Naive thymus-derived CD4-positive, alpha-beta T cell (primary cell): ENCODE measurements at regions not wholly inside any gene's neighbourhood (a gene's known extent, or its start where the extent isn't known, plus 50 kb on each side); places are given as distances from the start of the nearest gene placed in this dataset.
"Not testable (repeated sequence)": the region's sequence is repeated elsewhere in the genome, so short reads cannot be mapped to it uniquely, and the experiment has no call there.

Source experiments
- ATAC-seq: fragments of 150-1000 bp; cut with Tn5 transposase; 2 replicates; pipeline ENCODE4 v1.10.0; 2021; ENCODE audit warnings: mild to moderate bottlenecking, moderate library complexity
- CTCF ChIA-PET: fragments of 350-600 bp; sonication (Branson Sonifier 250); formaldehyde crosslinking; loops from one replicate; lab custom pipeline; 2021; ENCODE audit warnings: antibody characterized with exemption; lab: Charles Lee
- POLR2A ChIA-PET: fragments of 350-600 bp; sonication (Branson Sonifier 250); formaldehyde crosslinking; loops from one replicate; lab custom pipeline; 2021; ENCODE audit warnings: antibody characterized with exemption, inconsistent platforms; lab: Charles Lee
- DNase-seq, 9 donors: peaks; one replicate each; pipeline versions ENCODE4 v3.0.0 to v3.0.0-alpha.2; 2020 to 2022; ENCODE audit warnings: mixed read lengths in 1 of 9
- H3K27ac ChIP-seq: one replicate; pipeline ENCODE4 v1.7.0; 2013; ENCODE audit warnings: mild to moderate bottlenecking, low read depth, low read length, moderate library complexity
- H3K27me3 ChIP-seq, 2 donors: one replicate each; pipeline ENCODE4 v1.7.0; 2013; ENCODE audit warnings: low read length in 2 of 2, mild to moderate bottlenecking in 2 of 2, moderate library complexity in 2 of 2; ENCODE audit not compliant: control insufficient read depth in 2 of 2, insufficient read depth in 2 of 2
- H3K36me3 ChIP-seq, 3 experiments: 1 replicate in 2 of 3; 2 replicates in 1 of 3; pipeline ENCODE4 v1.7.0; 2013; ENCODE audit warnings: low read length in 3 of 3, mild to moderate bottlenecking in 3 of 3, moderate library complexity in 1 of 3; ENCODE audit not compliant: insufficient read depth in 3 of 3, control insufficient read depth in 2 of 3
- H3K4me1 ChIP-seq, 2 donors: one replicate each; pipeline ENCODE4 v1.7.0; 2013; ENCODE audit warnings: low read length in 2 of 2, mild to moderate bottlenecking in 2 of 2, moderate library complexity in 1 of 2; ENCODE audit not compliant: control insufficient read depth in 2 of 2, insufficient read depth in 2 of 2
- H3K4me3 ChIP-seq: 2 replicates; pipeline ENCODE4 v1.7.0; 2013; ENCODE audit warnings: mild to moderate bottlenecking, low read length
- H3K9me3 ChIP-seq, 3 experiments: 1 replicate in 2 of 3; 2 replicates in 1 of 3; pipeline ENCODE4 v1.7.0; 2013; ENCODE audit warnings: low read length in 3 of 3; ENCODE audit not compliant: control insufficient read depth in 2 of 3
- H3K27ac Mint-ChIP-seq, 9 donors: one replicate each; pipeline ENCODE4 v1.8.0; 2020 to 2022; ENCODE audit warnings: mixed read lengths in 9 of 9, mild to moderate bottlenecking in 8 of 9, moderate library complexity in 5 of 9, inconsistent platforms in 2 of 9
- H3K27me3 Mint-ChIP-seq, 5 donors: one replicate each; pipeline ENCODE4 v1.8.0; 2021 to 2022; ENCODE audit warnings: mixed read lengths in 5 of 5, mild to moderate bottlenecking in 1 of 5
- H3K36me3 Mint-ChIP-seq, 5 donors: one replicate each; pipeline ENCODE4 v1.8.0; 2020 to 2022; ENCODE audit warnings: mixed read lengths in 5 of 5, mild to moderate bottlenecking in 3 of 5, inconsistent platforms in 1 of 5
- H3K4me1 Mint-ChIP-seq, 7 donors: one replicate each; pipeline ENCODE4 v1.8.0; 2020 to 2022; ENCODE audit warnings: mixed read lengths in 7 of 7, mild to moderate bottlenecking in 3 of 7, inconsistent platforms in 1 of 7
- H3K4me3 Mint-ChIP-seq, 10 donors: one replicate each; pipeline ENCODE4 v1.8.0; 2020 to 2022; ENCODE audit warnings: mild to moderate bottlenecking in 10 of 10, mixed read lengths in 10 of 10, moderate library complexity in 6 of 10, inconsistent platforms in 2 of 10
- H3K9me3 Mint-ChIP-seq, 11 donors: one replicate each; pipeline ENCODE4 v1.8.0; 2020 to 2022; ENCODE audit warnings: mixed read lengths in 11 of 11, mild to moderate bottlenecking in 4 of 11, inconsistent platforms in 1 of 11, moderate library complexity in 1 of 11
- intact Hi-C, 2 donors: fragments of 100-400 bp; cut with micrococcal nuclease; formaldehyde crosslinking; loops; one replicate each; pipeline ENCODE4 v1.15.1; 2023

GRCh38 chr10:71116426-71116825 is 95.9 kb upstream of the UNC5B start:
- no peaks in the 10 kb centered on the region for H3K4me1 ChIP-seq
- DNase-seq = no peak
- no peaks in the 10 kb centered on the region for H3K27me3 ChIP-seq
- H3K36me3 ChIP-seq = no peaks in the 10 kb centered on the region
- peaks cover 14 to 33% (median 24%) of the 10 kb centered on the region in 5 donors for H3K27me3 Mint-ChIP-seq
- no peak overlapping the region for H3K4me3 Mint-ChIP-seq
- no peaks in the 10 kb centered on the region for H3K4me1 Mint-ChIP-seq
- no peak overlapping the region for H3K4me3 ChIP-seq
- intact Hi-C loops = no loop called here
- peaks cover 16 to 84% (median 38%) of the 10 kb centered on the region in 11 donors for H3K9me3 Mint-ChIP-seq
- CTCF ChIA-PET = no interaction called here
- POLR2A ChIA-PET = no interaction called here
- H3K9me3 ChIP-seq = peaks cover 0 to 25% (median 7%) of the 10 kb centered on the region in 3 experiments
- H3K36me3 Mint-ChIP-seq = peaks cover 0 to 24% (median 8%) of the 10 kb centered on the region in 5 donors
- H3K27ac ChIP-seq = no peak overlapping the region
- ATAC-seq = no peak
- no peak overlapping the region for H3K27ac Mint-ChIP-seq

DNA sequence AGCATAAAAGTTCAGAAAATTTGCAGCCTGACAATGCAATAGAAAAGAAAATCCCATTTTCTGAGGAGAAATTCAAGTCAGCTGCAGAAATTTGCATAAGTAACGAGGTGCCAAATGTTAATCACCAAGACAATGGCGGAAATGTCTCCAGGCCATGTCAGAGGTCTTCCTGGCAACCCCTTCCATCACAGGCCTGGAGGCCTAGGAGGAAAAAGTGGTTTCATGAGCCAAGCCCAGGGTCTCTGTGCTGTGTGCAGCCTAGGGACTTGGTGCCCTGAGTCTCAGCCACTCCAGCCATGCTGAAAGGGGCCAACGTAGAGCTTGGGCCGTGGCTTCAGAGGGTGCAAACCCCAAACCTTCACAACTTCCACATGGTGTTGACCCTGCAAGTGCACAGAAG is 94.8 kb upstream of the UNC5B start:
- H3K36me3 Mint-ChIP-seq = peaks cover 0 to 17% (median 4%) of the 10 kb centered on the region in 5 donors
- H3K27ac Mint-ChIP-seq, H3K4me1 Mint-ChIP-seq, H3K4me3 ChIP-seq, H3K36me3 ChIP-seq, intact Hi-C loops, ATAC-seq, H3K4me3 Mint-ChIP-seq, POLR2A ChIA-PET, DNase-seq, H3K27me3 ChIP-seq, H3K4me1 ChIP-seq, CTCF ChIA-PET, H3K27ac ChIP-seq: not testable (repeated sequence)
- peaks cover 11 to 79% (median 34%) of the 10 kb centered on the region in 11 donors for H3K9me3 Mint-ChIP-seq
- H3K9me3 ChIP-seq = peaks cover 0 to 25% (median 7%) of the 10 kb centered on the region in 3 experiments
- peaks cover 15 to 38% (median 25%) of the 10 kb centered on the region in 5 donors for H3K27me3 Mint-ChIP-seq

DNA sequence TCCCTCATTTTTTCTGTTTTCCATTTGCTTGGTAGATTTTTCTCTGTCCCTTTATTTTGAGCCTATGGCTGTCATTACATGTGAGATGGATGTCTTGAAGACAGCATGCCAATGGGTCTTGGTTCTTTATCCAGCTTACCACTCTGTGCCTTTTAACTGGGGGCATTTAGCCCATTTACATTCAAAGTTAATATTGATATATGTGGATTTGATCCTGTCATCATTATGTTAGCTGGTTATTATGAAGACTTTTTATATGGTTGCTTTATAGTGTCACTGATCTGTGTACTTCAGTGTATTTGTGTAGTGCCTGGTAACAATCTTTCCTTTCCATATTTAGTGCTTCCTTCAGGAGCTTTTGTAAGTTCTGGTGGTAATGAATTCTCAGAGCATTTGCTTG is 89.3 kb upstream of the UNC5B start:
- no peak overlapping the region for H3K4me3 Mint-ChIP-seq
- POLR2A ChIA-PET = no interaction called here
- peaks cover 0 to 37% (median 9%) of the 10 kb centered on the region in 11 donors for H3K9me3 Mint-ChIP-seq
- Histone ChIP-seq H3K9me3 (peaks cover 0 to 4% (median 0%) of the 10 kb centered on the region in 3 experiments), H3K4me3 (no peak overlapping the region), H3K27ac (no peak overlapping the region), H3K27me3 (peaks cover 0 to 4% of the 10 kb centered on the region in 2 donors), H3K36me3 (no peaks in the 10 kb centered on the region), H3K4me1 (no peaks in the 10 kb centered on the region)
- DNase-seq (no peak), ATAC-seq (no peak)
- no peak overlapping the region for H3K27ac Mint-ChIP-seq
- H3K4me1 Mint-ChIP-seq = no peaks in the 10 kb centered on the region
- intact Hi-C loops = no loop called here
- CTCF ChIA-PET = no interaction called here
- H3K36me3 Mint-ChIP-seq = peaks cover 0 to 9% (median 0%) of the 10 kb centered on the region in 5 donors
- H3K27me3 Mint-ChIP-seq = peaks cover 20 to 48% (median 35%) of the 10 kb centered on the region in 5 donors

DNA sequence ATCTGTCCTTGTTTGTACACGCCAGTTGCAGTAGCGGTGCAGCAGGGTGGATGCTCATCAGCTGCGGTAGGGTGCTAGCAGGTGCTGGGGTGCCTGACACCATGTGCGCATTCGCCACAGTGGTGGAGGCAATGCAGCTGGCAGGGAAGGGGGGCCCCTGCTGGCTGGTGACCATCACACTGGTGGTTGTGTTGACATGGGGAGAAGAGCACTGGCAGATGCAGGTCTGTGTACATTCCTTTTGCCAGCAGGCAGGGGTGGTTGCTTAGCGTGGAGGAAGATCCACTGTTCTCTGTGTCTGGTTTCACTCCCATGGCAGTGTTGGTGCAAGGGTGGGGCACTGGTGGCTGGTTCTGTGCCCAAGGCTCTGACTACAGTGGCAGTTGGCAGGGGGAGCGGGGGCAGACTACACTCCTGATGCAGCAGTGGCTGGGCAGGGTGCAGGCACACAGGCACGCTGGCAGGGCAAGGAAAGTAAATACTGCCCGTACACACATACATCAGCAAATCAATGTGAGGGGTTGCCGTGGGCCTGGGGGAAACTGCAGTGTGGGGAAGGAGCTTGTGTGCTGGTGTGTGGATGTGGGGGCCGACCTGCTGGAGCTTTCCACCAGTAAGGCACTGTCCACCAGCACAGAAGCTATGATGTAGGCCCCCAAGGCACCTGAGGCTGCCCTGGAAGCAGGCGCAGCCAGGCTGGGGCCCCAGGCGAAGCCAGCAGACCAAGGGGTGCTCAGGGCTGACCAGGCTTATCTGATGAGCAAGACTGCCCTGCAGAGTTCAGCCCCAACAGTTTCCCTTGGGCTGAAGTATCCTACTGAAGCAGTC is 87.2 kb upstream of the UNC5B start:
- DNase-seq = no peak
- H3K9me3 Mint-ChIP-seq = peaks cover 0 to 20% (median 7%) of the 10 kb centered on the region in 11 donors
- peaks cover 0 to 8% (median 0%) of the 10 kb centered on the region in 5 donors for H3K36me3 Mint-ChIP-seq
- Histone ChIP-seq H3K4me1 (no peaks in the 10 kb centered on the region), H3K9me3 (no peaks in the 10 kb centered on the region), H3K4me3 (no peak overlapping the region), H3K36me3 (no peaks in the 10 kb centered on the region), H3K27ac (no peak overlapping the region), H3K27me3 (peaks cover 0 to 4% of the 10 kb centered on the region in 2 donors)
- ChIA-PET CTCF (no interaction called here), POLR2A (no interaction called here)
- H3K27me3 Mint-ChIP-seq = peaks cover 20 to 47% (median 42%) of the 10 kb centered on the region in 5 donors
- H3K4me1 Mint-ChIP-seq = peaks cover 0 to 11% (median 8%) of the 10 kb centered on the region in 7 donors
- no peak overlapping the region for H3K27ac Mint-ChIP-seq
- no peak for ATAC-seq
- intact Hi-C loops = no loop called here
- H3K4me3 Mint-ChIP-seq = no peak overlapping the region

DNA sequence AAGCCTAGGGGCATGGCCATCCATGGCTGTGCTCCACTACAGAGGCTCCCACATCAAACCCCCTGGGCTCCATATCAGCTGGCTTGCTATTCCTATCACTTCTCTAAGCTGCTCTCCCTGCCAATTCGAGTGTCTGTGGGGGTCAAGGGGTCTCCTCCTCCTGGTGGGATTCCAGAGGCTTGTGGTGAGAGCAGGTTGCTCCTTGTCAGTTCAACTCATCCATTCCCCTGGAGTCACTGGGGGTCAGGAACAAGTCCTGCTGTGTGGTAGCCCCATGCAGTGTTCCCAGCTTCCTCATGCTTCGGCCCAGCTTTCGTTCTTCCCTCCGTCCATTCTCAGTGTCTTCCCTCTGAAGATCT is 86.6 kb upstream of the UNC5B start:
- DNase-seq (no peak), ATAC-seq (no peak)
- no peaks in the 10 kb centered on the region for H3K36me3 ChIP-seq
- no peak overlapping the region for H3K4me3 ChIP-seq
- H3K4me1 ChIP-seq = no peaks in the 10 kb centered on the region
- H3K27me3 ChIP-seq = peaks cover 0 to 4% of the 10 kb centered on the region in 2 donors
- ChIA-PET POLR2A (no interaction called here), CTCF (no interaction called here)
- no peaks in the 10 kb centered on the region for H3K9me3 ChIP-seq
- Mint-ChIP-seq H3K27me3 (peaks cover 20 to 43% (median 41%) of the 10 kb centered on the region in 5 donors), H3K27ac (no peak overlapping the region), H3K9me3 (peaks cover 0 to 15% (median 4%) of the 10 kb centered on the region in 11 donors), H3K4me3 (no peak overlapping the region), H3K36me3 (peaks cover 0 to 5% (median 0%) of the 10 kb centered on the region in 5 donors), H3K4me1 (peaks cover 0 to 11% (median 8%) of the 10 kb centered on the region in 7 donors)
- no peak overlapping the region for H3K27ac ChIP-seq
- intact Hi-C loops = no loop called here

DNA sequence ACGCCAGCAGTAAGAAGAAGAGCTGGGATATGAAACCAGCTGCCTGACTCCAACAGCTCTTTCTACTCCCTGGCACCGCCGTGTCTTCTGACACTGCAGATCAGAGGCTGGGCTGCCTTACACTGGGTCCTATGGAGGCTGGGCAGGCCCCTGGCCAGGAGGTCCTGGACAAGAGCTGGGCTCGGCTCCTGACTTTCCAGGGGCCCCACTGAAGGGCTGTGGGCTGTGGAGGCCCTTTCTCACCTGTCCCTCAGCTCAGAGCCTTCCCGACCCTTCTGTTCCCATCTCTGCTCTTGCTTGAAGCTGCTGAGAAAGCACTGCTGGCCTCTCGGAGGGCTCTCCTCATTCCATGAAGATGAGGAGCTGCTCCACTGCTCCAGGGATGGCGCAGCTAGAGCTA is 85.9 kb upstream of the UNC5B start:
- H3K9me3 Mint-ChIP-seq = peaks cover 0 to 7% (median 0%) of the 10 kb centered on the region in 11 donors
- no peak overlapping the region for H3K4me3 Mint-ChIP-seq
- DNase-seq = no peak
- H3K9me3 ChIP-seq = no peaks in the 10 kb centered on the region
- intact Hi-C loops = no loop called here
- H3K36me3 ChIP-seq = no peaks in the 10 kb centered on the region
- ATAC-seq = no peak
- no peak overlapping the region for H3K27ac ChIP-seq
- H3K27me3 ChIP-seq = peaks cover 0 to 4% of the 10 kb centered on the region in 2 donors
- no peak overlapping the region for H3K27ac Mint-ChIP-seq
- H3K4me1 ChIP-seq = no peaks in the 10 kb centered on the region
- peaks cover 16 to 42% (median 41%) of the 10 kb centered on the region in 5 donors for H3K27me3 Mint-ChIP-seq
- CTCF ChIA-PET = no interaction called here
- no peaks in the 10 kb centered on the region for H3K36me3 Mint-ChIP-seq
- POLR2A ChIA-PET = no interaction called here
- H3K4me3 ChIP-seq = no peak overlapping the region
- peaks cover 0 to 11% (median 8%) of the 10 kb centered on the region in 7 donors for H3K4me1 Mint-ChIP-seq
